Caki2 (cell line): ENCODE measurements at regions not wholly inside any gene's neighbourhood (a gene's known extent, or its start where the extent isn't known, plus 50 kb on each side); places are given as distances from the start of the nearest gene placed in this dataset.

Experiments used
- DNase-seq: peaks from one replicate; pipeline ENCODE4 v3.0.0-alpha.2; 2015; ENCODE audit warnings: low read depth
- in situ Hi-C: cut with HindIII; loops from 2 replicates; pipeline ENCODE4 v1.10.0; 2016; ENCODE audit warnings: low sequenced_read_pairs, low pct_unique_long_range_greater_than_20kb, mixed read lengths

GRCh38 chr18:6624661-6625311 lies 104.7 kb upstream of the ARHGAP28 start:
- DNase-seq, result no peak
- in situ Hi-C loops, result no loop called here

GRCh38 chr18:6625481-6625880 lies 104.0 kb upstream of the ARHGAP28 start:
- in situ Hi-C loops, result no loop called here
- DNase-seq, result no peak

- DNase-seq, result no peak
- in situ Hi-C loops, result no loop called here
Measured at GRCh38 chr18:6626457-6626856, 103.1 kb upstream of the ARHGAP28 start.

GRCh38 chr18:6627645-6628044 lies 101.9 kb upstream of the ARHGAP28 start:
- DNase-seq, result no peak
- in situ Hi-C loops, result no loop called here

GRCh38 chr18:6628187-6628586 lies 101.3 kb upstream of the ARHGAP28 start:
- no peak for DNase-seq
- in situ Hi-C loops, result no loop called here

- in situ Hi-C loops, result no loop called here
- no peak for DNase-seq
Measured at GRCh38 chr18:6629635-6630140, 99.8 kb upstream of the ARHGAP28 start.

GRCh38 chr18:6633310-6633709 lies 96.2 kb upstream of the ARHGAP28 start:
- no peak for DNase-seq
- in situ Hi-C loops, result no loop called here

- in situ Hi-C loops, result no loop called here
- DNase-seq, result no peak
Measured at GRCh38 chr18:6636091-6636490, 93.4 kb upstream of the ARHGAP28 start.

GRCh38 chr18:6638447-6638846 lies 91.1 kb upstream of the ARHGAP28 start:
- in situ Hi-C loops, result no loop called here
- DNase-seq, result no peak

GRCh38 chr18:6639305-6639704 lies 90.2 kb upstream of the ARHGAP28 start:
- DNase-seq, result no peak
- in situ Hi-C loops, result no loop called here

GRCh38 chr18:6644836-6645627 lies 84.5 kb upstream of the ARHGAP28 start:
- in situ Hi-C loops, result no loop called here
- no peak for DNase-seq

- DNase-seq, result no peak
- in situ Hi-C loops, result no loop called here
Measured at GRCh38 chr18:6646801-6647200, 82.7 kb upstream of the ARHGAP28 start.

- in situ Hi-C loops, result no loop called here
- DNase-seq, result no peak
Measured at GRCh38 chr18:6648581-6648980, 80.9 kb upstream of the ARHGAP28 start.

GRCh38 chr18:6649421-6650126 lies 79.9 kb upstream of the ARHGAP28 start:
- no peak for DNase-seq
- in situ Hi-C loops, result no loop called here

GRCh38 chr18:6650127-6650507 lies 79.4 kb upstream of the ARHGAP28 start:
- in situ Hi-C loops, result no loop called here
- no peak for DNase-seq

- no peak for DNase-seq
- in situ Hi-C loops, result no loop called here
Measured at GRCh38 chr18:6650747-6651146, 78.8 kb upstream of the ARHGAP28 start.

GRCh38 chr18:6652098-6652497 lies 77.4 kb upstream of the ARHGAP28 start:
- DNase-seq, result no peak
- in situ Hi-C loops, result no loop called here

- DNase-seq, result no peak
- in situ Hi-C loops, result no loop called here
Measured at GRCh38 chr18:6653880-6654279, 75.6 kb upstream of the ARHGAP28 start.
